Thyroid gland (tissue), 4 donors: ENCODE measurements at regions not wholly inside any gene's neighbourhood (a gene's known extent, or its start where the extent isn't known, plus 50 kb on each side); places are given as distances from the start of the nearest gene placed in this dataset.

Source experiments
- DNase-seq, 2 donors: peaks; one replicate each; pipeline ENCODE4 v3.0.0-alpha.2; 2019
- H3K27ac ChIP-seq, 3 donors: fragments of 200-600 bp; sonication (generic); 1 replicate in 2 of 3; 2 replicates in 1 of 3; pipeline ENCODE4 v1.5.1; 2016 to 2019; ENCODE audit warnings: mild to moderate bottlenecking in 1 of 3, moderate library complexity in 1 of 3
- H3K27me3 ChIP-seq: fragments of 200-600 bp; sonication (generic); one replicate; pipeline ENCODE4 v1.5.1; 2019
- H3K36me3 ChIP-seq, 2 donors: fragments of 200-600 bp; sonication (generic); one replicate each; pipeline ENCODE4 v1.5.1; 2016 to 2019
- H3K4me1 ChIP-seq, 2 donors: fragments of 200-600 bp; sonication (generic); one replicate each; pipeline ENCODE4 v1.5.1; 2017 to 2019
- H3K4me3 ChIP-seq, 3 donors: fragments of 200-600 bp; sonication (generic); replicated peaks in 1 of 3; 1 replicate in 2 of 3; 2 replicates in 1 of 3; pipeline ENCODE4 v1.5.1; 2016; ENCODE audit warnings: mild to moderate bottlenecking in 1 of 3
- H3K9me3 ChIP-seq: fragments of 200-600 bp; sonication (generic); one replicate; pipeline ENCODE4 v1.5.1; 2017
- POLR2A ChIP-seq, 2 donors: fragments of 450-650 bp; IDR thresholded peaks; one replicate each; pipeline ENCODE4 v1.6.1; 2017; ENCODE audit warnings: antibody characterized with exemption in 2 of 2, mild to moderate bottlenecking in 2 of 2, moderate library complexity in 1 of 2
- WGBS, 2 donors: methylation state at CpG; one replicate each; pipeline ENCODE4 v1.1.5; 2017; 5-methylcytosine and 5-hydroxymethylcytosine counted together
- intact Hi-C: fragments of 100-400 bp; cut with DNase I; formaldehyde crosslinking; loops from one replicate; pipeline ENCODE4 v1.15.1; 2023
- TF ChIP-seq, protein P1 (sequence below), 6 experiments: fragments of 200-600 bp in 3 of 6; fragments of 450-650 bp in 3 of 6; sonication (generic) in 3 of 6; IDR thresholded peaks; one replicate each; pipeline ENCODE4 v1.5.1; 2016 to 2019; ENCODE audit warnings: antibody characterized with exemption in 6 of 6, mild to moderate bottlenecking in 2 of 6, inconsistent platforms in 1 of 6, moderate library complexity in 1 of 6

DNA sequence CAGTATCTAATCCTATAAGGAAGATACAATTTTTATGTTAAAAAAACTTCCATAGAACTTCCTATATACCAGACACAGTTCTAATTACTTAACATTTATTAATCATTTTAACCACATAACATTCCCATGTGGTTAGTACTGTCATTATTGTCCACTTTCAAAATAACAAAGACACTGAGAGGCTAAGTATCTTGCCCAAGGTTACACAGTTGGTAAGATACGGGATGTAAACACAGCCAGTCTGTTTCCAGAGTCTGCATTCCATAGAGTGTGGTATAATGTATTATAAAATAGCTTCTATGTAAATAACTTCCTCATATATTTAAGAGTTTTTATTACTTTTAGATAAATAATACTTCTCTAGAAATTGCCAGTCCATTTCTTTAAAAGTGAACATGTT lies 383.3 kb upstream of the ETAA1 start:
- Histone ChIP-seq H3K4me1 (no peaks in the 10 kb centered on the region), H3K27ac (no peak overlapping the region), H3K9me3 (no peaks in the 10 kb centered on the region), H3K27me3 (no peaks in the 10 kb centered on the region), H3K4me3 (no peak overlapping the region), H3K36me3 (no peaks in the 10 kb centered on the region)
- DNase-seq = no peak
- TF ChIP-seq, protein P1, sequence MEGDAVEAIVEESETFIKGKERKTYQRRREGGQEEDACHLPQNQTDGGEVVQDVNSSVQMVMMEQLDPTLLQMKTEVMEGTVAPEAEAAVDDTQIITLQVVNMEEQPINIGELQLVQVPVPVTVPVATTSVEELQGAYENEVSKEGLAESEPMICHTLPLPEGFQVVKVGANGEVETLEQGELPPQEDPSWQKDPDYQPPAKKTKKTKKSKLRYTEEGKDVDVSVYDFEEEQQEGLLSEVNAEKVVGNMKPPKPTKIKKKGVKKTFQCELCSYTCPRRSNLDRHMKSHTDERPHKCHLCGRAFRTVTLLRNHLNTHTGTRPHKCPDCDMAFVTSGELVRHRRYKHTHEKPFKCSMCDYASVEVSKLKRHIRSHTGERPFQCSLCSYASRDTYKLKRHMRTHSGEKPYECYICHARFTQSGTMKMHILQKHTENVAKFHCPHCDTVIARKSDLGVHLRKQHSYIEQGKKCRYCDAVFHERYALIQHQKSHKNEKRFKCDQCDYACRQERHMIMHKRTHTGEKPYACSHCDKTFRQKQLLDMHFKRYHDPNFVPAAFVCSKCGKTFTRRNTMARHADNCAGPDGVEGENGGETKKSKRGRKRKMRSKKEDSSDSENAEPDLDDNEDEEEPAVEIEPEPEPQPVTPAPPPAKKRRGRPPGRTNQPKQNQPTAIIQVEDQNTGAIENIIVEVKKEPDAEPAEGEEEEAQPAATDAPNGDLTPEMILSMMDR (IDR thresholded peaks at IDR 0.05) = no peak
- no peak for TF ChIP-seq POLR2A (IDR thresholded peaks at IDR 0.05)
- intact Hi-C loops = no loop called here
- WGBS, 2 donors = 46 to 98% methylated on average over 1 of the region's 1 CpG

DNA sequence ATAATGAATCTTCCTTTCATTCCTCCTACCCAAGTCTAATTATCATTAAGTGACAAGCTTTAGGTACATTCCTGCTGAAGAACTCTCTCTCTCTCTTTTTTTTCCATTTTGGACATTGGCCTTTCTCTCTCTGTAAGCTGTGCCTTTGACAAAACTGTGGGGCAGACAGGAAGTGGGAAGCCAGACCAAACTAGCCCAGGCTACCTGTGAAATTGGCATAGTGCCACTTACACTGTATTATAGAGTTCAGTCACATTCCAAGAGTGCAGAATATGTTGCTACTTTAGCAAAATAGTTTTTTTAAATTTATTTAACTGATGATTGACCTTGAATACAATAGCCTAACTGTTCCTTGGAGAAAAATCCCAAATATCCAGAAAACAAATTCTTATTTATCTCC lies 381.5 kb upstream of the ETAA1 start:
- no peaks in the 10 kb centered on the region for H3K4me1 ChIP-seq
- no peak overlapping the region for H3K27ac ChIP-seq
- H3K36me3 ChIP-seq = no peaks in the 10 kb centered on the region
- intact Hi-C loops = no loop called here
- H3K9me3 ChIP-seq = no peaks in the 10 kb centered on the region
- DNase-seq = no peak
- TF ChIP-seq, protein P1 (IDR thresholded peaks at IDR 0.05) = no peak
- TF ChIP-seq POLR2A (IDR thresholded peaks at IDR 0.05) = no peak
- no peaks in the 10 kb centered on the region for H3K27me3 ChIP-seq
- H3K4me3 ChIP-seq = no peak overlapping the region

GRCh38 chr2:67018301-67018700 lies 378.8 kb upstream of the ETAA1 start:
- WGBS, 2 donors = 91 to 92% methylated on average over 1 of the region's 1 CpG
- TF ChIP-seq, protein P1 (IDR thresholded peaks at IDR 0.05) = no peak
- TF ChIP-seq POLR2A (IDR thresholded peaks at IDR 0.05) = no peak
- no peak for DNase-seq

GRCh38 chr2:67032076-67032475 lies 365.1 kb upstream of the ETAA1 start:
- Histone ChIP-seq H3K27ac (no peak overlapping the region), H3K27me3 (no peaks in the 10 kb centered on the region), H3K36me3 (no peaks in the 10 kb centered on the region), H3K4me3 (no peak overlapping the region), H3K9me3 (no peaks in the 10 kb centered on the region), H3K4me1 (no peaks in the 10 kb centered on the region)
- TF ChIP-seq POLR2A (IDR thresholded peaks at IDR 0.05) = no peak
- TF ChIP-seq, protein P1 (IDR thresholded peaks at IDR 0.05) = no peak
- intact Hi-C loops = no loop called here
- DNase-seq = no peak
- WGBS, 2 donors = 75% methylated on average over 2 of the region's 2 CpGs

More at GRCh38 chr2:67018301-67018700, 378.8 kb upstream of the ETAA1 start:
- intact Hi-C loops = no loop called here
- no peaks in the 10 kb centered on the region for H3K4me1 ChIP-seq
- H3K4me3 ChIP-seq = no peak overlapping the region
- no peaks in the 10 kb centered on the region for H3K9me3 ChIP-seq
- no peaks in the 10 kb centered on the region for H3K36me3 ChIP-seq
- no peak overlapping the region for H3K27ac ChIP-seq
- no peaks in the 10 kb centered on the region for H3K27me3 ChIP-seq

DNA sequence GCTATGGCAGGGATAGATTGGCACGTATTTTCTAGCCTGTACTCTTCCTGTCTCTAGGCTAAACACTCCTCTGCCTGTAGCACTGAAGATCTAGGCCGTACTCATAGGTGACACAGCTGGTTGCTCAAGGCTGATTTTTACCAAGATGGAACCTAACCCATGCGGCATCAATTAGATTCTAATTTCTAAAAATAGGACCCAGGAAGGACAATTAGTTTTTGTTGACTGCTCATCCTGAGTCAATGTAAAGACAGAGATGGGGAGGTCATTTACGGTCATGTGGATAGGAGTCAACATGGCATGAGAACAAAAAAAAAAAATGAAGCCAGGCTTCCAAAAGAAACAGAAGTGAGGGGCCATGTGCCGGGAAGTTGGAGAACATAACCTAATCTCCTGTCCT lies 360.7 kb upstream of the ETAA1 start:
- Histone ChIP-seq H3K4me1 (no peaks in the 10 kb centered on the region), H3K27ac (no peak overlapping the region), H3K9me3 (no peaks in the 10 kb centered on the region), H3K4me3 (no peak overlapping the region), H3K36me3 (no peaks in the 10 kb centered on the region), H3K27me3 (no peaks in the 10 kb centered on the region)
- no peak for DNase-seq
- WGBS, 2 donors = 91 to 92% methylated on average over 5 of the region's 5 CpGs
- intact Hi-C loops = no loop called here
- TF ChIP-seq, protein P1 (IDR thresholded peaks at IDR 0.05) = no peak
- no peak for TF ChIP-seq POLR2A (IDR thresholded peaks at IDR 0.05)
